ENCODE measurements at regions not wholly inside any gene's neighbourhood (a gene's known extent, or its start where the extent isn't known, plus 50 kb on each side); places are given as distances from the start of the nearest gene placed in this dataset.

GRCh38 chr3:161822291-161822690 lies 325.7 kb downstream of the OTOL1 start:
- Histone ChIP-seq H3K36me3 (ENCODE audit: insufficient read depth, low read length) (no peaks in the 10 kb centered on the region), H3K4me1 (ENCODE audit: insufficient read depth, low read length) (no peaks in the 10 kb centered on the region), H3K9me3 (ENCODE audit: low read depth, low read length) (no peaks in the 10 kb centered on the region), H3K27ac (ENCODE audit: low read depth, low read length) (no peak overlapping the region), H3K4me3 (ENCODE audit: insufficient read depth, low read length) (no peak overlapping the region), H3K4me2 (ENCODE audit: insufficient read depth, low read length) (no peak overlapping the region), H2AFZ (ENCODE audit: low read length) (no peak overlapping the region), H3K79me2 (ENCODE audit: insufficient read depth, low read length) (no peaks in the 10 kb centered on the region), H4K20me1 (ENCODE audit: insufficient read depth, low read length) (no peaks in the 10 kb centered on the region), H3K27me3 (ENCODE audit: insufficient read depth, low read length) (no peaks in the 10 kb centered on the region)
- TF ChIP-seq CTCF (IDR thresholded peaks at IDR 0.05; ENCODE audit: extremely low read depth, low read depth, low read length), result no peak
- DNase-seq (ENCODE audit: insufficient read length, low spot score, missing footprints), result no peak

GRCh38 chr3:161823910-161824309 lies 327.3 kb downstream of the OTOL1 start:
- Histone ChIP-seq H3K27me3 (ENCODE audit: insufficient read depth, low read length) (no peaks in the 10 kb centered on the region), H3K79me2 (ENCODE audit: insufficient read depth, low read length) (no peaks in the 10 kb centered on the region), H4K20me1 (ENCODE audit: insufficient read depth, low read length) (no peaks in the 10 kb centered on the region), H3K4me2 (ENCODE audit: insufficient read depth, low read length) (no peak overlapping the region), H3K4me1 (ENCODE audit: insufficient read depth, low read length) (no peaks in the 10 kb centered on the region), H3K4me3 (ENCODE audit: insufficient read depth, low read length) (no peak overlapping the region), H2AFZ (ENCODE audit: low read length) (no peak overlapping the region), H3K9me3 (ENCODE audit: low read depth, low read length) (no peaks in the 10 kb centered on the region), H3K36me3 (ENCODE audit: insufficient read depth, low read length) (no peaks in the 10 kb centered on the region), H3K27ac (ENCODE audit: low read depth, low read length) (no peak overlapping the region)
- TF ChIP-seq CTCF (IDR thresholded peaks at IDR 0.05; ENCODE audit: extremely low read depth, low read depth, low read length), result no peak
- DNase-seq (ENCODE audit: insufficient read length, low spot score, missing footprints), result no peak

- H3K27me3 ChIP-seq (ENCODE audit: insufficient read depth, low read length), result no peaks in the 10 kb centered on the region
- no peak for TF ChIP-seq CTCF (IDR thresholded peaks at IDR 0.05; ENCODE audit: extremely low read depth, low read depth, low read length)
- H3K4me3 ChIP-seq (ENCODE audit: insufficient read depth, low read length), result no peak overlapping the region
- no peak for DNase-seq (ENCODE audit: insufficient read length, low spot score, missing footprints)
- no peak overlapping the region for H2AFZ ChIP-seq (ENCODE audit: low read length)
- no peak overlapping the region for H3K27ac ChIP-seq (ENCODE audit: low read depth, low read length)
- H3K4me2 ChIP-seq (ENCODE audit: insufficient read depth, low read length), result no peak overlapping the region
- H3K9me3 ChIP-seq (ENCODE audit: low read depth, low read length), result no peaks in the 10 kb centered on the region
- H3K4me1 ChIP-seq (ENCODE audit: insufficient read depth, low read length), result no peaks in the 10 kb centered on the region
- no peaks in the 10 kb centered on the region for H3K79me2 ChIP-seq (ENCODE audit: insufficient read depth, low read length)
- no peaks in the 10 kb centered on the region for H4K20me1 ChIP-seq (ENCODE audit: insufficient read depth, low read length)
- H3K36me3 ChIP-seq (ENCODE audit: insufficient read depth, low read length), result no peaks in the 10 kb centered on the region
These were observed 341.4 kb downstream of the OTOL1 start for GRCh38 chr3:161838021-161838420.

- H3K4me3 ChIP-seq (ENCODE audit: insufficient read depth, low read length), result no peak overlapping the region
- no peaks in the 10 kb centered on the region for H4K20me1 ChIP-seq (ENCODE audit: insufficient read depth, low read length)
- no peak for TF ChIP-seq CTCF (IDR thresholded peaks at IDR 0.05; ENCODE audit: extremely low read depth, low read depth, low read length)
- no peaks in the 10 kb centered on the region for H3K27me3 ChIP-seq (ENCODE audit: insufficient read depth, low read length)
- no peak overlapping the region for H3K4me2 ChIP-seq (ENCODE audit: insufficient read depth, low read length)
- H3K27ac ChIP-seq (ENCODE audit: low read depth, low read length), result no peak overlapping the region
- H3K4me1 ChIP-seq (ENCODE audit: insufficient read depth, low read length), result no peaks in the 10 kb centered on the region
- H3K36me3 ChIP-seq (ENCODE audit: insufficient read depth, low read length), result no peaks in the 10 kb centered on the region
- H3K79me2 ChIP-seq (ENCODE audit: insufficient read depth, low read length), result no peaks in the 10 kb centered on the region
- no peaks in the 10 kb centered on the region for H3K9me3 ChIP-seq (ENCODE audit: low read depth, low read length)
- no peak overlapping the region for H2AFZ ChIP-seq (ENCODE audit: low read length)
- no peak for DNase-seq (ENCODE audit: insufficient read length, low spot score, missing footprints)
These were observed 351.8 kb downstream of the OTOL1 start for GRCh38 chr3:161848376-161848775.

All from osteoblast (primary cell).